ENCODE measurements at regions not wholly inside any gene's neighbourhood (a gene's known extent, or its start where the extent isn't known, plus 50 kb on each side); places are given as distances from the start of the nearest gene placed in this dataset.

DNA sequence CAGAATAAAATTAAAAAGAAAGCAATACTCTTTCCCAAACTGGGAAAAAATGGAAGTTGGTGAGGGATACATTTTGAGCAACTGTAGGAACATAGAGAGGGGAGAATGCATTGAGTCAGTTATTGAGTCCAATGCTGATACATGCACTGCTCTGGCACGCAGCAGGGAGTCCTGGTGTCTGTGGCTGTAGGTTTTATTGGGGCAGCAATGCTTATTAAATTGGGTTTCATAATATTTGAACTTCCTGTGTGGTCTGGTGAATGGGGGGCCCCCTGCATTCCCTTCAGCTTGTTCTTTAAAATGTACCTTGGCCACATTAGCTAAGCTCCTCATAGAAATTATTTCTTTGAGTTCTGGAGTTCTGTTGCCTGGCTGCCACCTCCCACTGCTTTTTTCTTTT is 125.2 kb upstream of the ELAC2 start:
- H3K79me2 ChIP-seq (ENCODE audit: insufficient read depth, low read length): no peaks in the 10 kb centered on the region
- H3K9ac ChIP-seq (ENCODE audit: extremely low read depth, insufficient read length, low read length): no peak overlapping the region
- H3K27me3 Mint-ChIP-seq (ENCODE audit: low read depth): no peaks in the 10 kb centered on the region; the same call in 1 of the 2 replicates
- H3K4me1 ChIP-seq (ENCODE audit: insufficient read depth, low read length): no peaks in the 10 kb centered on the region
- H3K27me3 ChIP-seq (ENCODE audit: insufficient read depth, low read length): no peaks in the 10 kb centered on the region
- H3K79me1 ChIP-seq (ENCODE audit: insufficient read depth, low read depth, low read length, poor library complexity, severe bottlenecking): no peaks in the 10 kb centered on the region
- H3K4ac ChIP-seq (ENCODE audit: low read depth, low read length): no peak overlapping the region
- H3T11ph ChIP-seq (ENCODE audit: low read length): no peak overlapping the region
- no peak for DNase-seq
- H2BK5ac ChIP-seq (ENCODE audit: insufficient read length, low read length): no peak overlapping the region
- H3K9me3 ChIP-seq (ENCODE audit: control insufficient read depth, low read depth, low read length): peaks cover 9% of the 10 kb centered on the region
- H3K23me2 ChIP-seq (ENCODE audit: insufficient read length, low read depth, low read length, poor library complexity, severe bottlenecking): no peaks in the 10 kb centered on the region
- H3K4me3 Mint-ChIP-seq: no peak overlapping the region
- peaks cover 18 to 20% of the 10 kb centered on the region in 2 experiments for H3K9me3 Mint-ChIP-seq
- H2AFZ ChIP-seq (ENCODE audit: low read length): no peak overlapping the region
- no CpG with 5 or more reads among the region's 1 CpG for WGBS (ENCODE audit: extremely low coverage, insufficient read length, low lambda C conversion rate)
- H3K23ac ChIP-seq (ENCODE audit: insufficient read length, low read depth, low read length): no peak overlapping the region
- H2AK5ac ChIP-seq (ENCODE audit: insufficient read length, low read length): no peak overlapping the region
- H3K36me3 Mint-ChIP-seq (ENCODE audit: insufficient read depth in 1 of 3, low read depth in 3 of 3): peaks cover 8 to 14% (median 13%) of the 10 kb centered on the region in 3 experiments
- H3K4me2 ChIP-seq (ENCODE audit: insufficient read depth, insufficient read length, low read length): no peak overlapping the region
- H3K14ac ChIP-seq (ENCODE audit: insufficient read depth, low read length): no peak overlapping the region
- H3K18ac ChIP-seq (ENCODE audit: insufficient read length, low read depth, low read length): no peak overlapping the region
- H3K56ac ChIP-seq (ENCODE audit: insufficient read length, low read depth, low read length): no peak overlapping the region
- H3K27ac Mint-ChIP-seq: no peak overlapping the region
- no peak overlapping the region for H2BK12ac ChIP-seq (ENCODE audit: insufficient read length, low read depth, low read length)
- H4K5ac ChIP-seq (ENCODE audit: insufficient read length, low read depth, low read length): no peak overlapping the region
- no peak overlapping the region for H2BK120ac ChIP-seq (ENCODE audit: low read depth, low read length, poor library complexity, severe bottlenecking)
- no peaks in the 10 kb centered on the region for H4K20me1 ChIP-seq (ENCODE audit: control insufficient read depth, insufficient read depth, insufficient read length)
- no peak overlapping the region for H4K91ac ChIP-seq (ENCODE audit: insufficient read length, low read depth, low read length)
- no peak overlapping the region for H2BK20ac ChIP-seq (ENCODE audit: low read depth, low read length, poor library complexity, severe bottlenecking)
- H2BK15ac ChIP-seq (ENCODE audit: low read depth, low read length): no peak overlapping the region
- H3K27ac ChIP-seq (ENCODE audit: insufficient read length, low read depth, low read length): no peak overlapping the region
- H3K4me1 Mint-ChIP-seq: peaks cover 10 to 14% of the 10 kb centered on the region in 2 experiments
- no peak overlapping the region for H4K8ac ChIP-seq (replicated peaks; ENCODE audit: insufficient read length, low read depth, low read length)
- TF ChIP-seq CTCF (conservative IDR thresholded peaks at IDR 0.05): no peak

Measured in H9 (cell line).